Ishikawa (cell line): ENCODE measurements at regions not wholly inside any gene's neighbourhood (a gene's known extent, or its start where the extent isn't known, plus 50 kb on each side); places are given as distances from the start of the nearest gene placed in this dataset.

ENCODE experiments used
- RAD21 ChIP-seq: IDR thresholded peaks from 2 replicates; pipeline ENCODE4 v1.6.1; 2012; ENCODE audit warnings: low read depth
- YY1 ChIP-seq: IDR thresholded peaks from 2 replicates; pipeline ENCODE4 v1.6.1; 2012; ENCODE audit warnings: low read depth
- ZBTB7A ChIP-seq: IDR thresholded peaks from 2 replicates; pipeline ENCODE4 v1.6.1; 2012; ENCODE audit warnings: low read depth

GRCh38 chr3:90011996-90012395 is 904.6 kb downstream of the EPHA3 start:
- TF ChIP-seq YY1 (no peak), ZBTB7A (no peak), RAD21 (no peak)
